ENCODE measurements at regions not wholly inside any gene's neighbourhood (a gene's known extent, or its start where the extent isn't known, plus 50 kb on each side); places are given as distances from the start of the nearest gene placed in this dataset.
"Not testable (repeated sequence)": the region's sequence is repeated elsewhere in the genome, so short reads cannot be mapped to it uniquely, and the experiment has no call there.

DNA sequence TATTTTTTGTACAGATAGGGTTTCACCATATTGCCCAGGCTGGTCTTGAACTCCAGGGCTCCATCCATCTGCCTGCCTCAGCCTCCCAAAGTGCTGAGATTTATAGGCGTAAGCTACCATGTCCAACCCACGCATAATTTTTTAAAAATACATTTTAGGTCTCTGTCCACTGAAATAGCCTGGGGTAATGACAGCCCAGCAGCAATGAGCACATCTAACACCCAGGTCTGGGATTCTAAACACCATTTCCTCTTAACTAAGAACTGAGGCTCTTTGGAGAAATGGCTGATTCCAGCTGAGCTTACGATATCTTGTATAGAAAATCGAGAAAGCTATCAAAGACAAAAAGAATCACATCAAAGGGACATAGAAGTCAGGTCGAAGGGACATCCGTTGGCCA is 245.3 kb downstream of the PARN start:
- DNase-seq = no peak

DNA sequence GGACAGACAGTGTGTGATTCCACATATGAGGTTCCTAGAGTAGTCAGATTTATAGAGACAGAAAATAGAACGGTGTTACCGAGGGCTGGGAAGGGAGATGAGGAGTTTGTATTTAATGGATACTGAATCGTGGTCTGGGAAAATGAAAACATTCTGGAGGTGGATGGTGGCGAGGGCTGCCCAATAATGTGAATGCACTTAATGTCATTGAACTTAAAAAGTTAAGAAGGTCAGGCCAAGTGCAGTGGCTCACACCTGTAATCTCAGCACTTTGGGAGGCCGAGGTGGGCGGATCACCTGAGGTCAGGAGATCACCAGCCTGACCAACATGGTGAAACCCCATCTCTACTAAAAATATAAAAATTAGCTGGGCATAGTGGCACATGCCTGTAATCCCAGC is 246.2 kb downstream of the PARN start:
- not testable (repeated sequence) for DNase-seq

DNA sequence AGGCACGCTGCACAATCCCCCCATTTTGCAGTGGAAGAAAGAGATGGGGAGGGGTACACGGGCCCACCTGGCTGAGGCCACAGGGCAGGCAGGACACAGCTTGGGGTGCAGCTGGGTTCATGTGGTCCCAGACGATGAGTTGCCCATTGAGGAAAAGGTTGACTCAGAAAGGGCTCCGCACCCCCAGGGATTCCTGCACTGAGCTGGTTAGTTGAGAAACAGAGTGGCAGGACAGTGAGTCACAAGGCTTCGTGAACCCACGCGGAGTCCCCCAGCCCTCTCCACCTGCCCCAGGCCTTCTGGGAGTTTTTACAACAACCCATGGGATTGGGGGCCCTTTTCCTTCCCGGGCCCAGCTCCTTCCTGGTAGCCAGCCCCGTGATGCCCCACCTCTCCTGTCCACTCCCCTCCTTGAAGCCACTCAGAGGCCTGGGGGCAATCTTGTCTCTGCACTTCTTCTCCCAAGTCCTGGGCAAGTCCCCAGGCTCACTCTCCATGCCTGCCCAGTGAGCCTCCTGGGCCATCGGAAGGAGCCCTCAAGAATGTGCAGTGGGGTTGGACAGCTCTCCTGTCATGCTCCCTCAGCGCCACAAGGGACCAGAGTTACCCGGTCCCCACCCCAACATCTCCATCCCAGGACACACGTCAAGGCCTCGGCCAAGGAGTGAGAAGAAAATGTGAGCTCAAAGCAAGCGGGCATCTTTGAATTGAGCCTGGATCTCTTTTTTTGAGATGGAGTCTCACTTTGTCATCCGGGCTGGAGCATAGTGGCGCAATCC is 251.2 kb downstream of the PARN start:
- no peak for DNase-seq

DNA sequence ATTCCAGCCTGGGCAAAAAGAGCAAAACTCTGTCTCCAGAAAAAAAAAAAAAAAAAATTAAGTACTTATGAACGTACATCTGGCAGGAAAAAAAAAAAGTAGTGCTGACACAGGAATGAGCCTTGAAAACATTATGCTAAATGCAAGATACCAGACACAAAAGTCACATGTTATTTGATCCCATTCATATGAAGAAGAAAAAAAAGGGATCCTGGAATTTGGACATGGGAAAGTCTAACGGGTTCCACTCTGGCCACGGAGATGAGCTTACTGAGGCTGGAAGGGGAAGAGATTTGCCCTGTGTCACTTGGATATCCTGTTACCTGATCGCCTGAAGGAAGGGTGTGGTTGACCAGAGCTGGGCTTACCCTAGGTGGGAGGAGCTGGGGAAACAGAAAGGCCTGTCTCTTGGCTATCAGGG is 251.9 kb downstream of the PARN start:
- no peak for DNase-seq

DNA sequence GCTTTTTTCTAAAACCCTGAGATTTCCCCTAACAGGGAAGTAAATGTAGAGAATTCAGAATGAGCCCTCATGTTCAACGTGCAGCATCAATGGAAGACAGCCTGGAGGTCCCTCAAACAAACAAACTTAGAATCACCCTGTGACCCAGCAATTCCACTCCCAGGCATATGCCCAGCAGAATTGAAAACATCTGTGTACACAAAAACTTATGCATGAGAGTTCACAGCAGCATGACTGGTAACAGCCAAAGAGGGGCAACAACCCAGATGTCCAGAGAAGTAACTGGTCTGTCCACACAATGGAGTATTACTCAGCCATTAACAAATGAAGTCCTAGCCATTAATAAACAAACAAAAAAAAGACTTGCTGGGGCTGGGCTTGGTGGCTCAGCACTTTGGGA is 252.7 kb downstream of the PARN start:
- DNase-seq = no peak

DNA sequence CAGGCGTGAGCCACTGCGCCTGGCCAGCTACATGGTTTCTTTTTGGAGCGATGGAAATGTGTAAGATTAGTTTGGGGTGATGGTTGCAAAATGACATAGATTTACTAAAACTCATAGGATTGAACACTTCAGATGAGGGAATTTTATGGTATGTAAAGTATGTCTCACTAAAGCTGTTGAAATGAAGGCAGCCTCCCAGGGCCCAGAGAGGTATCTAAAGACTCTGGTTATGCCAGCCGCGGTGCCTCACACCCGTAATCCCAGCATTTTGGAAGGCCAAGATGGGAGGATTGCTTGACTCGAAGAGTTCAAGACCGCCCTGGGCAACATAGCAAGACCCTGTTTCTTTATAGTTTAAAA is 254.9 kb downstream of the PARN start:
- no peak for DNase-seq

DNA sequence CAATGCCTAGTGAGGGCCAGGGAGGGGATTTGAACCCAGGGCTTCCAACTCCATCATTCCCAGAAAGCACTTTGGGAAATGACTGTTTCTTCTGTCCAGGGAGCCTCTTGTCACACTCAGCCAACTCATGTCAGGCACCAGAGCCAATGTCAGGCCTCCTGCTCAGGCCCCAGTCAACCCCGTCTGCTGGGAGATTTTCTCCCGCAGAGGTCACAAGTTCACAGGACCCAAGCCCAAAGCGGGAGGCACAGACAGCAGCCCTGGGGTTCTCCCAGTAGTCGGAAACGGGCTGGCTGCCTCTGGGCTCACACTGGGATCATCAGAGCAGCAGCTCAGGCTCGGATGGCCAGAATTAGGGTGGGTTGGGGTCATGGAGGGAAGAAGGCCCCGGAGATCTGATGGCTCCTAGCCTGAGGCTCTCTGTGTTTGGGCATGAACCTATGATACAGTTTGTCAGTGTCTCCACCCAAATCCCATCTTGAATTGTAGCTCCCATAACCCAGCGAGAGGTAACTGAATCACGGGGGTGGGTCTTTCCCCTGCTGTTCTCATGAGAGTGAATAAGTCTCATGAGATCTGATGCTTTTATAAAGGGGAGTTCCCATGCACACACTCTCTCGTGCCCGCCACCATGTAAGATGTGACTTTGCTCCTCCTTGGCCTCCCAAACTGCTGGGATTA is 255.5 kb downstream of the PARN start:
- DNase-seq = no peak

DNA sequence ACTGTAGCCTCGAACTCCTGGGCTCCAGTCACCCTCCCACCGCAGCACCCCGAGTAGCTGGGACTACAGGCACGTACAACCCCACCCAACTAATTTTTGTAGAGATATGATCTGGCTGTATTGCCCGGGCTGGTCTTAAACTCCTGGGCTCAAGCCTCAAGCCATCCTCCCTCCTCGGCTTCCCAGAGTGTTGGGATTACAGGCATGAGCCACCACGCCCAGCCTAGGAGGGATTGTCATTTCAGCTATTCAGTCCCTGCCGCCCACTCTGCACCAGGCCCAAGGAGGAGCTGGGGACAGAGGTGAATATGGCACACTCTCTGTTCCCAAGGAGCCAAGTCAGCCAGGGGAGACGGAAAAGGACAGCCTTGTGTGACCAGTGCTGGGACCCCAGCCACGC is 256.2 kb downstream of the PARN start:
- DNase-seq = no peak

DNA sequence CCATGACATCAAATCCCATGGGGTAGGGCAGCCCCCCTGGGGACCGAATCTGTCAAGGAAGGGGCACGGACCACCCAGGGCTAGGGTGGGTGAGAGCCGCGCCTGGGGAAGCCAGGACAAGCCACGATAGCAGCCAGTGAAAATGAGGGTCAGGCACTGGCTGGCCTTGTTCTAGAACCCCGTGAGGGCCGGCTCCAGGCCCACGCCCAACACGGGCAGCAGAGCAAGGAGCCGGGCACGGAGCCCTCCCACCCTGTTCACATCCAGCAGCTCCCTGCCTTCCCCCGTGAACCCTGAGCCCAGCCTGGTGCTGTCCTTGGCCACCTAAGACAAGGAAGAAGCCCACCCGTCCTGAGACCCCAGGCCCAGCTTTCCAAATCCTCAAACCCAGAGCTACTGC is 256.7 kb downstream of the PARN start:
- DNase-seq = no peak

DNA sequence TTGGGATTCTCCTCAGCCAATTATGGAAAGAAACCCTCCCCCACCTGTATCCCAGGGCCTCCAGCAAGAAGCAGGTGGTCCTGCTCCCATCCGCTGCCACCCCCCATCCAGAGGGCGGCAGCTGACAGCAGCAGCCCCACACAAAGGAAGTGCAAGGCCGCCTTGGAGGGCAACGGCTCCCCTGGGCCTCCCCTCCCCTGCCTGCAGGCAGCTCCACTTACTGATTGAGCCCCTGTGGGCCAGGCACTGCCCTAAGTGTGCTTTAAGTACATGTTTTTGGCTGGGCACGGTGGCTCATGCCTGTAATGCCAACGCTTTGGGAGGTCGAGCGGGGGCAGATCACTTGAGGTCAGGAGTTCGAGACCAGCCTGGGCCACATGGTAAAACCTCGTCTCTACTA is 257.6 kb downstream of the PARN start:
- DNase-seq = no peak

DNA sequence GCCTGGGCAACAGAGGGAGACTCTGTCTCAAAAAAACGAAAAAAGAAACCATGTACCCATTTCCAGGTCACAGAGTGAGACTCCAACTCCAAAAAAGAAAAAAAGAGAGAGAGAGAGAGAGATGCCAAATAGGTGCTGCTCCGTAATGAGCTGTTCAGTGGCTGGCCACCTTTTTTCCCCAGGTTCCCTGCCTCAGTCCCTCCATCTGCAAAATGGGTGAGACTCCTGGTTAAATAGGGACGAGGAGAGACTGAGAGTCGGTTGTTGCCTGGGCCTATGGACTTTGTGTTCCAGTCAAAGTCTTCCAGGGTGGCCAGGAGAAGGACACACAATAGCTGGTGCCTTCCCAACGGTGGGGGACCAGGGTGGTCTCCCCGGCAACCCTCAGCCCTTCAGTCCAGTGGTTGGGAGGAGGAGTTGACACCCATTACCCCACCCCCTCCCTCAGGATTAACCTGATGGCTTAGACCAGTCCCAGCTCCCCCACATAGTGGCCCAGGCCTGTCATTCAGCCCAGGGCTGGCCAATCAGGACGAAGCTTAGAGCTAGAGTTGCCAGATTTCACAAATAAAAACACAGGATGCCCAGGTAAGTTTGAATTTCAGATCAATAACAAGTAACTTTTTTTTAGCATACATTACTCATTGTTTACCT is 258.2 kb downstream of the PARN start:
- DNase-seq = no peak

DNA sequence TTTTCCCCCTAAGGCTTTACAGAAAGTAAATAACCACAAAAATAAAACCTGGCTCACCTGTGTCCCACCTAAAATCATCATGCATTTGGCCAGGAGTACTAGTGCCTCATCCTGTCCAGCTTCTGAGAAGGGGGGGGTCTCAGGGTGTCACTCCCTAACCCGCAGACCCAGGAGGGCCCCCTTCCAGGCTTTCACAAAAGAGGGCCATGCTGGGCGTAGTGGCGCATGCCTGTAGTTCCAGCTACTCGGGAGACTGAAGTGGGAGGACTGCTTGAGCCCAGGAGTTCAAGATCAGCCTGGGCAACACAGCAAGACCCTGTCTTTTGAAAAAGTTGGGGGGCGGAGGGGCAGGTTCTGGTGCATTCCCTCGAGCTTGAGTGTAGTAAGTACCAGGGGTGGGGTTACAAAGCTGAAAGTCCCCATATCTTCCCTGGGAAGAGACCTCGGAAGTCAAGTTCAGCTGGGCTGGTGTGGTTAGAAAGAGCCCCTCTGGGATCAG is 259.3 kb downstream of the PARN start:
- DNase-seq = no peak

DNA sequence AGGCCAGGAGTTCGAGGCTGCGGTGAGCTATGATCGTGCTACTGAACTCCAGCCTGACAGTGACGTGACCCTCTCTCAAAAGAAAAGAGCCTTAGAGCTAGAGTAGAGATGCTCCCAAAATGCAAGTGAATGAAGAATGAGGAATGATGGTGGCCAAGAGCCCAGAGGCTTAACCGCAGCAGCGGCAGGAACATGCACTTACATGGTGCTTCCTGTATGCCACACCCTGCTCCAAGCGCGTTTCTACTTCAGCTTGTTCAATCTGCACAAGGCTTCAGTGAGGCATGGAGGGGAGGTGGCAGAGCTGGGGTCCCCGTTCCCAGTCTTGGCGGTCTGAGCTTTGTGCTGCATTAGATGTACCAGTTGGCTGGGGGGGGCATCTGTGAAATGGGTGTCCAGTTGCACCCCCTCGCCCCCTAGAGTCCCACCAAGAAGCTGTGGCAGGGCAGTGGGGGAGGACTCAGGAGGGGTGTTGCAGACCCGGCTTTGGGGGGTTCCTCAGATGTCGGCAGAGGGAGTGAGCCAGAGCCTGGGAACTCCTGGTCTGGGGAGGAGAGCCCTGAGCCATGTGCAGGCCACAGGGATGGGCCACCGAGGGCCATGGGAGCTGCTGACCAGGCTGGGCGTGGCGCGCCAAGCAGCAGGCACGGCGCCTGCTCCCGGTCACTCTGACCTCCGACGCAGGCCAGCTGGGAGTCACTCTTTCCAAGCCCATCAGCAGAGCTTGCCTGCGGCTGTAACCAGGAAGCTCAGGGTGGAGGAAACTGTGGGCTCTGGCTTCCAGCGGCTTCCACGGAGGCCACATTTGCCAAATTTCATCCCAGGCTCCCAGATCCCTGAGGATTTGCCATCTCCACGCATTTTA is 260.1 kb downstream of the PARN start:
- peak; percentile 39 for DNase-seq

DNA sequence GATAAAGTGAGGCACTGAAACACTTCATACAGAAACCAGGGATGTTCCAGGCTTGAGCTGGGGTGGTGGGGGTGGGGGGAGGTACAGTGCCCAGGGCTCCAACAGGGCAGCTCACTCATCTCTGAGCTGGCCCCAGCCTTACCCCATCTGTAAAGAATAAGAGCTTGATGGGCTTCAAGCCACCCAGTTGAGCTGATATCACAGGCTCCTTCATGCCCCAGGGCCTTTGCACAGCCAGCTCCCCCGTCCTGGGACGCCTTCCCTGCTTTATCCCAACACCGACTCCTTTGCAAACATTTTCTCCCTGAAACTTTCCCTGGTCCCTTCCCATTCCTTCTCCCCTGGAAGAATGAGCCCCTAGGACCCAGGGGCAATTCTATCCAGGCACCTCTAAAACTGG is 261.7 kb downstream of the PARN start:
- DNase-seq = no peak

DNA sequence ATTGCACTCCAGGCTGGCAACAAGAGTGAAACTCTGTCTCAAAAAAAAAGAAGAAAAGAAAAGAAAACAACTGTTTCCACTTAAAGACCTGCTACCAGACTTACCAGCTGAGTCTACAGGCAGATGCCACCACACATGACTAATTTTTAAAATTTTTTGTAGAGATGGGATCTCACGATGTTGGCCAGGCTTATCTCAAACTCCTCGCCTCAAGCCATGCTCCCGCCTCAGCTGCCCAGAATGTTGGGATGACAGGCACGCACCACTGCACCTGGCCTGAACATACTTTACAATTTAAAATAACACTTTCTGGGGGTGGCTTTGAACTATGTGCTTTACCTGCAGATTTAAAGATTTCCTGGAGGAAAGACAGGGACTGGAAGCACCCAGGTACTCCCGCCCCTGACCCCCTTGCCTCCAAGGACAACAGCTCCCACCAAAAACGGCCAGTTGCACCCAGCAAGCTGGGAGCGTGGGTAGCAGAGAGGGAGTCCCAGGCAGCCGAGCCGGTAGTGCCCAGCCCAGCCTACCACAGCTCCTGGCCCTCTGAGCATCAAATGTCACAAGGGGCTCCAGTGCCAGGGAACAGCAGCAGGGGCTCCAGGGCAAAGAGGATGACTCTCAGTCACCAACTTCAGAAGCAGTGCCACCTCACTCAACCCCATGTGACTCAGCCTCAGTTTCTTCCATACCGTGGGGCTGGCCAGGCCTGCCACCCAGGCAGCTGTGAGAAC is 262.9 kb downstream of the PARN start:
- DNase-seq = no peak

DNA sequence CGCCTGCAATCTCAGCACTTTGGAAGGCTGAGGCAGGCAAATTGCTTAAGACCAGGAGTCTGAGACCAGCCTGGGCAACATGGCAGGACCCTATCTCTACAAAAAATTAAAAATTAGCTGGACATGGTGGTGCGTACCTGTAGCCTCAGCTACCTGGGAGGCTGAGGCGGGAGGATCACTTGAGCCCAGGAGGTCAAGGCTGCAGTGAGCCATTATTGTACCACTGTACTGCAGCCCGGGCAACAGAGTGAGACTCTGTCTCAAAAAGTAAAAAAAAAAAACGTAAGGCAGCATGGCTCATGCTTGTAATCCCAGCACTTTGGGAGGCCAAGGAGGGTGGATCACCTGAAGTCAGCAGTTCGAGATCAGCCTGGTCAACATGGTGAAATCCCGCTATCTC is 263.6 kb downstream of the PARN start:
- no peak for DNase-seq

DNA sequence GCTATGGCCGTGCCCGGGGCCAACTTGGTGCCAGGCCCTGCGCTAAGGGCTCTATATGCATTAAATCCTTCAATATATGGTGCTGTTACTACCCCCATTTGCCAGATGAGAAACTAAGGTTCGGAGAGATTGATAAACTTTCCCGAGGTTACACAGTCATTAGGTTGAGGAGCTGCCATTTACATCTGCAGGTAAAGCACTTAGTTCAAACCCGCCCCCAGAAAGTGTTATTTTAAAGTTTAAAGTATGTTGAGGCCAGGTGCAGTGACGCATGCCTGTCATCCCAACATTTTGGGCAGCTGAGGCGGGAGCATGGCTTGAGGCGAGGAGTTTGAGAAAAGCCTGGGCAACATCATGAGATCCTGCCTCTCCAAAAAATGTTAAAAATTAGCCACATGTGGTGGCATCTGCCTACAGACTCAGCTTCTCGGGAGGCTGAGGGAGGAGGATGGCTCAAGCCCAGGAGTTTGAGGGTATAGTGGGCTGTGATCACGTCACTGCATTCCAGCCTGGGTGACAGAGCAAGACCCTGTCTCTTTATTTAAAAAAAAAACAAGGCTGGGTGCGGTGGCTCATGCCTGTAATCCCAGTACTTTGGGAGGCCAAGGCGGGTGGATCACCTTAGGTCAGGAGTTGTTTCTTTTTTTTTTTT is 264.7 kb downstream of the PARN start:
- no peak for DNase-seq

DNA sequence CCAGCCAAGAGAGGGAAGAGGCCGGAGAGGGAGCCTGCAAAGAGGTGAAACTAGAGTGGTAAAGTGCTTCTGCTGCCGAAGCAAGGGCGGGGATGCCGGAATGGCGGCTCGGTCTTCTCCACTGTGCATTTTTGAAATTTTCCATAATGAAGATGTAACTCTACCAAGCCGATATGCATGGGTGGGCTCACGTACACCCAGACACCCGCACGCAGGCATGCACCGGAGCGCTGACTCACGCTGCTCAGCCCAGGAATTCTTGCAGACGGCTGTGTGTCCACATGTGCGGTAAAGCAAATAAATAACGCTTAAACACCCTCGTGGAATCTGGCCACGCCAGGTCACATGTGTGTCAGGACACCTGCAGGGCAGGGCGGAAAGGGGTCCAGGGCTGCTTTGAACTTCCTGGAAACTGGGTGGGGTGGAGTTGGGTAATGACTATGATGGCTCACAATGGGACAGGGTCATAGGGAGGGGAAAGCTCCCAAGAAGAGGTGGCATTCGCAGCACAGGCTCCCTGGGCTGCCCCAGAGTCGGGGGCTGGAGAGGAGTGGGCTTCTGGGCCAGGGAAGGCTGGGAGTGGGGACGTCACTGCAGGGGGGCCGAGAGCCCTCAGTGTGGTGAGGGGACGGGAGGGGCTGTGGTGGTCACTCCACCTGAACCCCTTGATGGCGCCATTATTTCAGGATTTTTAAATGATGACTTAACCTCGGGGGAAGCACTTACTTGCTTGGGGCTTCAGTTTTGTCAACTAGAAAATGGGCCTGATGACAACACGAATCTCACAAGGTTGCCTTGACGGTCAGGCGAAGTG is 265.5 kb downstream of the PARN start:
- DNase-seq = peak; percentile 31

DNA sequence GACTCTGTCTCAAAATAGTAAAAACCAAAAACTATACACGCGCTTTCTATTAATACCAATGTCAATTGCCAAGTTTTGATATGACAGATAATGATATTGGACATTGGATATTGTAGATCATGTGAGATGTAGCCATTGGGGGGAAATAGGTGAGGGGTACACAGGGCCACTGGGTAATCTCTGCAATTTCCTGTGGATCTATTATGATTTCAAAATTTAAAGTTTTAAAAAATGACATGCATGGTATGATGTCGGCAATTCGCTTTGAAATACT is 266.0 kb downstream of the PARN start:
- DNase-seq = no peak

DNA sequence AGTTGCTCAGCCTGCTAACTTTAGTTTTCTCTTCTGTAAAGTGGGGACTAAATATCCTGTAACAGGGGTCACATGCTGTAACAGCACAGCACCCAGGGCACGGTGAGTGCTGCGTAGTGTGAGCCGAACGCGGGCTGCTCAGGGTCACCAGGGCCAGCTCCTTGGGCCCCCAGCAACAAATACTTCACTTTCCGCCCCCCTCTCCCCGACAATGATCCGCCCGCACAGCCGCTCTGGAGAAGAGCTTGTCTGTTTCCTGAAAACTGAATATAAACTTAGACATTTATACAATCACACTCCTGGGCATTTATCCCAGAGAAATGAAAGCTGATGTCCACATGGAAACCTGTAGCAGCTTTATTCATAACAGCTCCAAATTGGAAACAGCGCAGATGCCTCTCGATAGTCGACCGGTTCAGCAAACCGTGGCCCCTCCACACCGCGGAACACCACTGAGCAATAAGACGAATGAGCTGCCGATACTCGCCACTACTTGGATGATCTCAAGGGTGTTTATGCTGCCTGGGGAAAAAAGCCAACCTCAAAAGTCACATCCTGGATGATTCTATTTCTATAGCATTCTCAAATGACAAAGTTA is 267.2 kb downstream of the PARN start:
- no peak for DNase-seq
